ENCODE measurements at regions not wholly inside any gene's neighbourhood (a gene's known extent, or its start where the extent isn't known, plus 50 kb on each side); places are given as distances from the start of the nearest gene placed in this dataset.
"Not testable (repeated sequence)": the region's sequence is repeated elsewhere in the genome, so short reads cannot be mapped to it uniquely, and the experiment has no call there.

DNA sequence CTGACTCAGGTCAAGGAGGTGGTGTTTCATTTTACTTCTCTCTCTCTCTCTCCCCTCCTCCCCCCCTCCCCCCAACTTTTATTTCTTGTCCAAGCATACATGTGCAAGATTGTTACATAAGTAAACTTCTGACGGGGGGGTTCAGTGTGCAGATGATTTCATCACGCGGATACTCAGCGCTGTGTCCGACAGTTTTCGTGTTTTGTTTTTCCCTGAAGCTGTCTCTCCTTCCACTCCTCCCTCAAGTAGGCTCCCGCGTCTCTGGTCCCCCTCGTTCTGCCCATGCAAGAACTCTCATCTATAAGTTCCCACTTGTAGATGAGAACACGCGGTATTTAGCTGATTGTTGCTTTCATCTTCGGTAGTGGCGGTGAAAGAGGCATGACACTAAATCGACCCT is 111.0 kb upstream of the ANKRD30BL start:
- no peaks in the 10 kb centered on the region for H3K36me3 Mint-ChIP-seq (ENCODE audit: low read depth)
- peaks cover 3% of the 10 kb centered on the region for H3K4me1 Mint-ChIP-seq (ENCODE audit: low read depth)
- no peak overlapping the region for H3K27ac Mint-ChIP-seq (ENCODE audit: unreplicated experiment)
- TF ChIP-seq, protein P1, sequence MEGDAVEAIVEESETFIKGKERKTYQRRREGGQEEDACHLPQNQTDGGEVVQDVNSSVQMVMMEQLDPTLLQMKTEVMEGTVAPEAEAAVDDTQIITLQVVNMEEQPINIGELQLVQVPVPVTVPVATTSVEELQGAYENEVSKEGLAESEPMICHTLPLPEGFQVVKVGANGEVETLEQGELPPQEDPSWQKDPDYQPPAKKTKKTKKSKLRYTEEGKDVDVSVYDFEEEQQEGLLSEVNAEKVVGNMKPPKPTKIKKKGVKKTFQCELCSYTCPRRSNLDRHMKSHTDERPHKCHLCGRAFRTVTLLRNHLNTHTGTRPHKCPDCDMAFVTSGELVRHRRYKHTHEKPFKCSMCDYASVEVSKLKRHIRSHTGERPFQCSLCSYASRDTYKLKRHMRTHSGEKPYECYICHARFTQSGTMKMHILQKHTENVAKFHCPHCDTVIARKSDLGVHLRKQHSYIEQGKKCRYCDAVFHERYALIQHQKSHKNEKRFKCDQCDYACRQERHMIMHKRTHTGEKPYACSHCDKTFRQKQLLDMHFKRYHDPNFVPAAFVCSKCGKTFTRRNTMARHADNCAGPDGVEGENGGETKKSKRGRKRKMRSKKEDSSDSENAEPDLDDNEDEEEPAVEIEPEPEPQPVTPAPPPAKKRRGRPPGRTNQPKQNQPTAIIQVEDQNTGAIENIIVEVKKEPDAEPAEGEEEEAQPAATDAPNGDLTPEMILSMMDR (IDR thresholded peaks at IDR 0.05) = no peak
- no peaks in the 10 kb centered on the region for H3K27me3 Mint-ChIP-seq (ENCODE audit: low read depth)
- no peak overlapping the region for H3K4me3 Mint-ChIP-seq (ENCODE audit: unreplicated experiment)
- DNase-seq (ENCODE audit: low spot score) = no peak
- no peaks in the 10 kb centered on the region for H3K9me3 Mint-ChIP-seq (ENCODE audit: low read depth)

DNA sequence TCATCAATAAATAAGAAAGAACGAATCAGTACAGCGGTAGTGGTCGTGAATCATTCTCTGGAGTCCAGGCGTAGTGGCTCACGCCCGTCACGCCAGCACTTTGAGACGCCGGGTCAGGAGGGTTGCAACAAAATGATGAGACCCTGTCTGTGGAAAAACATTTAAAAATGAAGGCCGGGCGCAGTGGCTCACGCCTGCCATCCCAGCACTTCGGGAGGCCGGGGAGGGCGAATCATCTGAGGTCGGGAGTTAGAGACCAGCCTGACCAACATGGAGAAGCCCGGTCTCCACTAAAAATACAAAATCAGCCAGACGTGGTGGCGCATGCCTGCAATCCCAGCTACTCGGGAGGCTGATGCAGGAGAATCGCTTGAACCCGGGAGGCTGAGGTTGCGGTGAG is 111.8 kb upstream of the ANKRD30BL start:
- H3K27ac Mint-ChIP-seq (ENCODE audit: unreplicated experiment); H3K9me3 Mint-ChIP-seq (ENCODE audit: low read depth); H3K36me3 Mint-ChIP-seq (ENCODE audit: low read depth); H3K4me1 Mint-ChIP-seq (ENCODE audit: low read depth); H3K27me3 Mint-ChIP-seq (ENCODE audit: low read depth); DNase-seq (ENCODE audit: low spot score); H3K4me3 Mint-ChIP-seq (ENCODE audit: unreplicated experiment): not testable (repeated sequence)

DNA sequence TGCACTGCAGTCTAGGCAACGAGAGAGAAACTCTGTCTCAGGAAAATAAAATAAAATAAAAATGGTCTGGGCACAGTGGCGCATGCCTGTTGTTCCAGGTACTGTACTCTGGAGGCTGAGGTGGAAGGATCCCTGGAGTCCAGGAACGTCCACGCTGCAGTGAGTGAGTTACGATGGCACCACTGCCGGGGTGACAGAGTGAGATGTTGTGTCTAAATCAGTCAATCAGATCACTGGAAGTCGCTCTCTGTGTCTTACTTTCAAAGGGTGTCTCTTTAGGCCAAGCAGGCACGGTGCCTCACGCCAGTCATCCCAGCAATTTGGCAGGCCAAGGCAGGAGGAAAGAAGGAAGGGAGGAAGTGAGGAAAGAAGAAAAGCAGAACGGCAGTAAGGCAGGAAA is 112.2 kb upstream of the ANKRD30BL start:
- Mint-ChIP-seq H3K36me3 (ENCODE audit: low read depth) (no peaks in the 10 kb centered on the region), H3K4me3 (ENCODE audit: unreplicated experiment) (no peak overlapping the region), H3K27ac (ENCODE audit: unreplicated experiment) (no peak overlapping the region), H3K9me3 (ENCODE audit: low read depth) (no peaks in the 10 kb centered on the region), H3K27me3 (ENCODE audit: low read depth) (no peaks in the 10 kb centered on the region), H3K4me1 (ENCODE audit: low read depth) (no peaks in the 10 kb centered on the region)
- TF ChIP-seq, protein P1 (IDR thresholded peaks at IDR 0.05) = no peak
- DNase-seq (ENCODE audit: low spot score) = no peak

DNA sequence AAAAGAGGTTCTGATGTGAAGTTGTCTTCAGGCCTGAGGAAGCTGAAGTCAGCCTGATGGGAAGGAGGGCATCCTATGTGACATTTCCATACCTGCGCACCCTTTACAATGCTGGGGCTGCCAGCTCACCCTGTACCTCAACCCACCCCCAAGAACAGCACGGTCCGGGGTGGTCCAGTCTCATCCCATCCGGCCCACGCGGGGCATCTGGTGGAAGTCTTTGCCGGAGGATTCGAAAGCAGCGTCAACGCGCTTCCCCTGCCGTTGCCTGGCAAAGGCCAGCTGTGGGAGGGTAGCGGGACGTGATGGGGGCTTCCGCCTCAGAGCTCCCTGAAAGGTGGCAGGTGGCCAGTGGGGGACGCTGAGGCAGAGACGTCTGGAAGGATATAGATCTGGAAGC is 113.6 kb upstream of the ANKRD30BL start:
- H3K27ac Mint-ChIP-seq (ENCODE audit: unreplicated experiment) = no peak overlapping the region
- no peaks in the 10 kb centered on the region for H3K36me3 Mint-ChIP-seq (ENCODE audit: low read depth)
- TF ChIP-seq, protein P1 (IDR thresholded peaks at IDR 0.05) = no peak
- no peaks in the 10 kb centered on the region for H3K4me1 Mint-ChIP-seq (ENCODE audit: low read depth)
- DNase-seq (ENCODE audit: low spot score) = no peak
- no peaks in the 10 kb centered on the region for H3K27me3 Mint-ChIP-seq (ENCODE audit: low read depth)
- H3K9me3 Mint-ChIP-seq (ENCODE audit: low read depth) = no peaks in the 10 kb centered on the region
- no peak overlapping the region for H3K4me3 Mint-ChIP-seq (ENCODE audit: unreplicated experiment)

DNA sequence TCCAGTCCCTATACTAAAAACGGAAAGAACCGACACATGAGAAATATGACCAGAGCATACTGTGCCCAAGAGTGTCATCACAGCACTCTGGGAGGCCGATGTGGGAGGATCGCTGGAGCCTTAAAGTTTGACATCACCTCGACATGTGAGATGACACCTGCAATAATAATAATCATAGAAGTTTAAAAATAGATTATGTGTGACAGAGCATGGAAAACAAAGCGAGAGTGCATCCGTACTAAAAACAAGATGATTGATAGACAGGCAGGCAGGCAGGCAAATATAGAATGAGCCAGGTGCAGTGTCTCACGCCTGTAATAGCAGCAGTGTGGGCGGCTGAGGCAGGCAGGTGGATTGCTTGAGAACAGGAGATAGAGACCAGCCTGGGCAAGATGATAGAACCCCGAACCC is 114.8 kb upstream of the ANKRD30BL start:
- DNase-seq (ENCODE audit: low spot score) = no peak
- peaks cover 2% of the 10 kb centered on the region for H3K27me3 Mint-ChIP-seq (ENCODE audit: low read depth)
- TF ChIP-seq, protein P1 (IDR thresholded peaks at IDR 0.05) = no peak
- no peaks in the 10 kb centered on the region for H3K4me1 Mint-ChIP-seq (ENCODE audit: low read depth)
- H3K27ac Mint-ChIP-seq (ENCODE audit: unreplicated experiment) = no peak overlapping the region
- no peaks in the 10 kb centered on the region for H3K36me3 Mint-ChIP-seq (ENCODE audit: low read depth)
- H3K9me3 Mint-ChIP-seq (ENCODE audit: low read depth) = no peaks in the 10 kb centered on the region
- H3K4me3 Mint-ChIP-seq (ENCODE audit: unreplicated experiment) = no peak overlapping the region

DNA sequence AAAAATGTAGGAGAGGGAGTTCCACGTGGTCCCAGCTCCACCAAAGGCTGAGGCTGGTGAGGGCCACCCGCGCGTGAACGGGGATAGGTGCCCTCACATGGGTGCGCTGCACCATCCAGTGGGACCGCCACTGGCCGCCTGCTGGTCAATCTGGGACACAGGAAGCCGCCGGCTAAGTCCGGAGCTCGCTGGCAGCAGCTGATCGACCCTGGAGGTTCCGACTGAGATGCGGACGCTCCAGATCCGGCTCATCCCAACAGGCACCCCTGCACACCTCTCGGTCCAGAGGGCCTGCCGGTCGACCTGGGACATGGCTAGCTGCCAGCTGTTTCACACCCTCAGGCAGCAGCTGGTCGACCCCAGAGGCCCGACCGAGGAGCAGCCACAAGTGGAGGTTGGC is 116.5 kb upstream of the ANKRD30BL start:
- Mint-ChIP-seq H3K4me1 (ENCODE audit: low read depth) (no peaks in the 10 kb centered on the region), H3K27me3 (ENCODE audit: low read depth) (peaks cover 11% of the 10 kb centered on the region), H3K4me3 (ENCODE audit: unreplicated experiment) (no peak overlapping the region), H3K9me3 (ENCODE audit: low read depth) (no peaks in the 10 kb centered on the region), H3K36me3 (ENCODE audit: low read depth) (no peaks in the 10 kb centered on the region), H3K27ac (ENCODE audit: unreplicated experiment) (no peak overlapping the region)
- DNase-seq (ENCODE audit: low spot score) = no peak
- TF ChIP-seq, protein P1 (IDR thresholded peaks at IDR 0.05) = no peak

All from chondrocyte (in vitro differentiated cells).